Germinal center (tissue), 1 donor: ENCODE measurements at regions not wholly inside any gene's neighbourhood (a gene's known extent, or its start where the extent isn't known, plus 50 kb on each side); places are given as distances from the start of the nearest gene placed in this dataset.

Experiments
- DNase-seq: peaks from one replicate; pipeline ENCODE4 v3.0.0; 2012; ENCODE audit warnings: mixed read lengths, low spot score

DNA sequence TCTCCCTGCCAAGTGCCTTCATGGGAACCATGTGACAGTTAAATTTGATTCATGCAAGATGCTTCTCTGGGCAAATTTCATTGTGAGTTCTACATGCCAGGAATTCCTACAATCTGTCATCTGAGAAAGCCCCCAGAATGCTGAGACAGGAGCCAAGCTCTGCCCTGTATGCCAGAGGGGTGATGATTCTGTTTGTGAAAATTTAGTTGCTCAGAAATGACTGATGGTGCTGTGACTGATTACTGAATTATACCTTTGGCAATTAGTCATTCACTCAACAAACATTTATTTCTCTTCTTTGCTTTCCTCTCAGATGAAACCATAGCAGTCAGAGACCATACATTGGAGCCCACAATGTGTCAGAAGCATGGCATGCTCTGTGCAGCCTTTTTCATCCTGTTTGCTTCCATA is 69.0 kb upstream of the ZBED5 start:
- DNase-seq = no peak

DNA sequence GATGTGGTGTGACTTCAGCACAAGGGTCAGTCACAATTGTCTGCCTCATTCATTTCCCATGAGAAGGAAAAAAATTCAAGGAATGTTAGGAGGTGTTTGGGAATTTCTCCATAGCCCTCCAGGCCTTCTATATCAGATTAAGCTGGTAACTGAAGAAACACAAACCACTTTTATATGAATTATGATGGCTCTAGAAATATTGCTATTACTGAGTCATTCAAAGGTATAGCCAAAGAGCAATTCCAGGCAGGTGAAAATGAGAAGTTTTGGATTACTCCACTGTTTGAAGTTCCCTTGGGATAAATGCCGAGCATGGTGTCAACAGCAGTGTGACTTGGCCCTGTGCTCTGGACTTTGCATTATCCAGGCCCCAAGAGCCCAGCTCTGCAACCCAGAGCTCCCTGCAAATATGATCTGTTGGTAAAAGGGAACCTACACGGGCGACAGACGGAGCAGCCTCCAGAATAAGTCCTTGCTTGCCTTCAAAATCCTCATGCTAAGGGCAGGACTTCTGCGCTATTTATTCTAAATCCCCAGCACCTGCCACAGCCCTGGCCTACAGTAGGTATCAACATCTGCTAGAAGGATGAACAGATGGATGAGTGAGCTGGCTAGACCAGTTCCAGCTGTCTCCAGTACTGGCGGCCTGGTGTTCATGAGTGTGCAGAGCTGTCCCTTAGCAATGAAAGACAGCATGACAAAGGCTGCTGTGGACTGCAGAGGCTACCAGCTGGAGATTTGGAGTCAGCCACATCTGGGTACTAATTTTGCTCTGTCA is 67.5 kb upstream of the ZBED5 start:
- no peak for DNase-seq

DNA sequence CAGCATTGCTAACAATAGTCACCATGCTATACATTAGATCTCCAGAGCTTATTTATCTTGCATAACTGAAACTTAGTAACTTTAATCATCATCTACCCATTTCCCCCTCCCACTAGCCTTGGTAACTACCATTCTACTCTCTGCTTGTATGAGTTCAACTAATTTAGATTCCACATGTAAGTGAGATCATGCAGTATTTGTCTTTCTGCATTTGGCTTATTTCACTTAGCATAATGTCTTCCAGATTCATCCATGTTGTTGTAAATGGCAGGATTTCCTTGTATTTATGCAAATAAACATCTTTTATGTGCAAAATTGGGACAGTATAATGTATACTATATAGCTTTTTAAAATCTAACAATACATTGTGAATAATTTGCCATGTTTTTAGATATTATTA is 66.0 kb upstream of the ZBED5 start:
- DNase-seq = no peak

DNA sequence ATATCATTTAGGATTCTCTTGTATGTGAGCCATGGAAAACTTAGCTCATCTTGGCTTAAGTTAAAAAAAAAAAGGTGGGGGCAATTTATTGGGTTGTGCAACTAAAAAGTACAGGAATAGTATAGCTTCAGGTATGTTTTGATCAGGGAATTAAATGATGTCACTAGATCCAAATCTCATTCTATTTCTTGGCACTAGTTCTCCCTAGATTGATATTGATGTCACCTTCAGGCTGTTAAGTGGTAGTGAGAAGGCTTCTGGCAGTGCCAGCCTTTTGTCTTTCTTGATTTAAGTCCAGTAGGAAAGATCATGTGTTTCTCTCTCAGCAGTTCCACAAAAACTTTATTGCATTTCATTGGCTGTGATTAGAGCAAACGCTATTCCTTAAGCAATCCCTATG is 65.0 kb upstream of the ZBED5 start:
- DNase-seq = no peak

DNA sequence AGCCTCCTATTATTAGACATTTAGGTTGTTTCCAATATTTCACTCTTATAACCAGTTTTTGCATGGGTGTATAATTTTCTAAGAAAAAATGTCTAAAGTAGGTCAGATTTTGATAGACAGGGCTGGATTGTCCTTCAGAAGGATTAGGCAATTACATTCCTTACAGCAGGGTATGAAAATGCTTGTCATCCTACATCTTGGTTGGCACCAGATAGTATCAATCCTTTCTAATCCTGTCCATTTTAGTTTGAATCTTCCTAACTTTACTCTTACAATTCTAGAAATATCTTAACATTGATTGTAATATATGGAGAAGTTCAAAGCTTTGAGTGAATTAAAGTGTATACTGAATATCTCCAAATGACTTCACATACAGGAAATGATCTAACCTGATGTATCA is 63.0 kb upstream of the ZBED5 start:
- DNase-seq = no peak

DNA sequence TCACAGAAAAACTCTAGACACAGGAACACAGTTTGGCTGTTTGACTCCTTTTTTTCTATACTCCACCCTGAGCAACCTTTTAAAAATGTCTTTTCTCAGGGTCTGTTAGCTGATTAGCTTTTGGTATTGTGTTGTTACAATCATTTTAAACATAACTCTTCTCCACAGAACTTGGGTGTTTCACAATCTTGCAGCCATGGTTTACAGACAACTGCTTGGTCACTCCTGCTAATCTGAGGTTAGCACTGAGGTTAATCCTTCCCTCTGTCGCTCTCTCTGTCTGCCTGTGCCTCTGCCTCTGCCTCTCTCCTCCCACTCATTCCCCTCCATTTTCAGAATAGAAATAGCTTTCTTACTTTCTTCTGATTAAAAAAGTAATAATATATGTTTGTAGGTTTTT is 62.4 kb upstream of the ZBED5 start:
- DNase-seq = no peak

DNA sequence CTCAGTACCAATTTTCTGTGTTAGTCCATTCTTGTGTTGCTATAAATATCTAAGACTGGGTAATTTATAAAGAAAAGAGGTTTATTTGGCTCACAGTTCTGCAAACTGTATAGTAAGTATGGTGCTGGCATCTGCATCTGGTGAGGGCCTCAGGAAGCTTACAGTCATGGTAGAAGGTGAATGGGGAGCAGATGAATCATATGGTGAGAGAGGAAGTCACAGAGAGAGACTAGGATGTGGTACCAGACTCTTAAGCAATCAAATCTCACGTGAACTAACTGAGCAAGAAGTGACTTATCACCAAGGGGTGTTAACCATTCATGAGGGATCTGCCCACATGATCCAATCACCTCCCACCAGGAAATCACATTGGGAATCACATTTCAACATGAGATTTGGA is 60.8 kb upstream of the ZBED5 start:
- DNase-seq = no peak

DNA sequence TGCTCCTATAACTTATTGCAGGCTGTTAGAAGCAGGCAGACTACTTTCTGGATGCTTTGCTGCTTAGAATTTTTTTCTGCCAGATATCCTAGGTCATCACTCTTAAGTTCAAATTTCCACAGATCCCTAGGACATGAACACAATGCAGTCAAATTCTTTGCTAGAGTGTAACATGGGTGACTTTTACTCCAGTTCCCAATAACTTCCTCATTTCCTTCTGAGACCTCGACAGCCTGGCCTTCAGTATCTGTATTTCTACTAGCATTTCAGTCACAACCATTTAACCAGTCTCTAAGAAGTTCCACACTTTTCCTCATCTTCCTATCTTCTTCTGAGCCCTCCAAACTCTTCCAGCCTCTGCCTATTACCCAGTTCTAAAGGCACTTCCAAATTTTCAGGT is 60.4 kb upstream of the ZBED5 start:
- DNase-seq = no peak

DNA sequence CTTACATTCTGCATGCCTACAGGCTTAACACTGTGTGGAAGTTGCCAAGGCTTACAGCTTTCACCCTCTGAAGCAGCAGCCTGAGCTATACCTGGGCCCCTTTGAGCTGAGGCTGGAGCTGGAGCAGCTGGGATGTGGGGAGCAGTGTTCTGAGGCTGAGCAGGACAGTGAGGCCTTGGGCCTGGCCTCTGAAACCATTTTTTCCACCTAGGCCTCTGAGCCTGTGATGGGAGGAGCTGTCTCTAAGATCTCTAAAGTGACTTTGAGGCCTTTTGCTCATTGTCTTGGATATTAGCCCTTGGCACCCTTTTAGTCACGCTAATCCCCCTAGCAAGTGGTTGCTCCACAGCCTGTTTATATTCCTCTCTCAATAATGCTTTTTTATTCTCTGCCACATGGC is 59.9 kb upstream of the ZBED5 start:
- DNase-seq = no peak

DNA sequence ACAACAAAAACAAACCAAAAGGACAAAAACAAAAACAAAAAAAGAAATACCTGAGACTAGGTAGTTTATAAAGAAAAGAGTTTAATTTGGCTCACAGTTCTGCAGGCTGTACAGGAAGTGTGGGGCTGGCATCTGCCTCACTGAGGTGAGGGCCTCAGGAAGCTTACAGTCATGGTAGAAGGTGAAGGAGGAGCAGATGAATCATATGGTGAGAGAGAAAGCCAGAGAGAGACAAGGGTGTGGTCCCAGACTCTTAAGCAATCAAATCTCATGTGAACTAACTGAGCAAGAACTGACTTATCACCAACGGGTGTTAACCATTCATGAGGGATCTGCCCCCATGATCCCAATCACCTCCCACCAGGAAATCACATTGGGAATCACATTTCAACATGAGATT is 58.8 kb upstream of the ZBED5 start:
- DNase-seq = no peak

DNA sequence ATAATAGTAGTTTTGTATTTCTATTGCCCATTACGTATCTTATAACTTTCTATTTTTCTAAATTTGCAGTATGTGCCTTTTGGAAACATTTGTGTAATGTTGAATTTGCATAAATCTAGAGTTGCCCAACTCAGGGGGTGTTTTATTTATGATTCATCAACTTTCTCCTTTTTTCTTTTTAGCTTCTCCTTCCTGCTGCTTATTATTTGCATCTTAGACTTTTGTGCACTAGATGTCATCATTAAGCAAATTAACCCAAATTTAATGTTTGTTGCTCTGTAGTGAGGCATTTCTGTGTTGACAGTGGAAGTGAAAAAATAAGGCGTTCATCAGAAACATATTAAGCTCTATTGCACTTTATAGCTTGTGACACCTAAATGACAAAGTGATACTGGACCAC is 56.2 kb upstream of the ZBED5 start:
- no peak for DNase-seq

DNA sequence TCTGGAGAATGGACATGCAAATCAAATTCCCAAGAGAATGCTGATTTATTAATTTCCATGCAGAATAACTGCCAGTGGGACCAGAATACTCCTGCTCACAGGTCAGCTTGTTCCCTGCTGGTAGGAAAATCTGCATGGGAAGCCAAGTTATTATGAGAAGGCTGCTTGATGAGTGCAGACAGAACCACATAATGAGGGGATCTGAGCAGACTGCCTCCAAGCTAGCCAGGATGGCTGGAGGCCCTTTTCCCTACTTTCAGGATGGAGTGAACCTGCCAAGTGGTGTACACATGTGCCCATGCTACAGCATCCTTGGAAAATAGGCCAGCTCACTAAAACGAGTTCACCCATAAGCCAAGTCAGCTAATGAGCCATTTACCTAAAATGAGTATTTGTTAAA is 55.2 kb upstream of the ZBED5 start:
- no peak for DNase-seq

DNA sequence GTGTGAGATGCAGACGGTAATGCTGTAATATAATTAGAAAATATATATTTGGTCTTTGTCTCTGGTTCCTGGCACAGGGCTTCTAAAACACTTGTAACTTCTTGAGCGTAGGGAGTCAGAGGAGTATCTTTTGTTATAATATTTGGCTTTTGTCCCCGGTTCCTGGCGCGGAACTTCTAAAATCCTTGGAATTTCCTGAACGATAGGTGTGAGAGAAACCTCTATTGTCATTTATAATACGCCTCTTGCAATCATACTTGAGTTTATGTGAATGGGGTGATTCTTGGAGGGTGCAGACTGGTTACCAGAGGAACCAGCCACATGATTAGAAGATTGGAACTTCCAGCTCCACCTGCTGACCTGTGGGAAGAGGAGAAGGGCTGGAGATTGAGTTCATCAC is 54.1 kb upstream of the ZBED5 start:
- no peak for DNase-seq

DNA sequence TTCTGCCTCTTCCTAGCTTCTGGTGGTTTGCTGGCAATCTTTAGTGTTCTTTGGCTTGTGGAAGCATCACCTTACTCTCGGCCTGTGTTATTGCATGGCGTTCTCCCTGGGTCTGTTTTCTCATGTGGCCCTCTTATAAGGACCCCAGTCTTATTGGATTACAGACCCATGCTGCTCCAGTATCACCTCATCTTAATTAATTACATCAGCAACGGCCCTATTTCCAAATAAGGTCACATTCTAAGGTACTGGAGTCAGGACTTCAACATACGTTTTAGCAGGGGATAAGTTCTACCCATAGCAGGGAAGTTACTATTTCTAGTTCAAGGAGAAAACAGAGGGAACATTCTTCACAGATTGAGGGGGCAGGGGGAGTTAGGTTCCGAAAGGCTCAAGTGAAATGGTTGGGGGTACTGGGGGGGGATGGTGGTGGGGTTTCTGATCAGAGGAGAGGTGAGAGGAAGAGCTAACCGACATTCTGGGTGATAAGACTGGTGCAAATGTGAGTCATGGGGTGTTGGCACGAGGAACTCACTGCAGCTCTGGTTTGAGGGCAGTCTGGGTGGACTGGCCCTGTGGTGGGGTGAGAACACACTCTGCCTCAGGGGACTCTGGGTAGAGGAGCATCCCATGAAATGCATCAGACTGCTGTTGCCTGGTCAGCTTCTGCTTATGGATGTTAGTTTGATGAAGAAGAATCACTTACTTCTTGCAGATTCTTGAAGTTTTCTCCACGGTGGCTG is 51.5 kb upstream of the ZBED5 start:
- no peak for DNase-seq

DNA sequence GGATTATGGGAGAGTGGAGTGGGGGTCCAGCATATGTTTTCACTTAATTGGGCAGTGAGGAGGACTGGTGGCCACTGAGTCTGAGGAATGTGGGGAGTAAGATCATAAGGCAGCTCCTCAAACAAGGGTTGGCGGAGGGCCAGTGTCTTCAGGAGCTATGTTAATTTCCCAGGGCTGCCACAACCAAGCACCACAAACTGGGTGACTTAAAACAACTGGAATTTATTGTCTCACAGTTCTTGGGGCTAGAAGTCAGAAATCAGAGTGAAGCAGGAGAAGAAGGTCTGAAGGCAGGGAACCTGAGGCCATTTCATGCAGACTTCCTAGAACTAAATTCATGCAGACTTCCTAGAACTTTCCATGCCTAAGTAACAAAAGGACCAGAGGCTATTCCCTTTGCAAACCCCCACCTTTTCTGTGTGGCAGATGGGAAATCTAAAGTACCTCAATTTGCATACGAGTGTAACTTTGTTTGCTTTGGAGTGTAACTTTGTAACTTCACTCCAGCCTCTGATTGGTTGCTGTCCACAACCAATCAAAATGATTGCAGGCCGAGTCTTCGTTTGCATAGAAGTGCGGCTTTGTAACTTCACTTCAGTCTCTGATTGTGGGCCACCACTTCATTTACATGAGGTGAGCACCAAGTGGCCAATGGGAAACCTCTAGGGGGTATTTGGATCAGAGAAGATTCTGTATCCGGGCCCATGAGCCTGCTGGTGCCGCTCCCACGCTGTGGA is 50.5 kb upstream of the ZBED5 start:
- DNase-seq = no peak
